ENCODE measurements at regions not wholly inside any gene's neighbourhood (a gene's known extent, or its start where the extent isn't known, plus 50 kb on each side); places are given as distances from the start of the nearest gene placed in this dataset.

- TF ChIP-seq BHLHE40 (IDR thresholded peaks at IDR 0.05; ENCODE audit: low read depth, low read length) (no peak), CTCF (conservative IDR thresholded peaks at IDR 0.05; ENCODE audit: low read depth, low read length) (no peak), POLR2A (IDR thresholded peaks at IDR 0.05; ENCODE audit: low read depth, low read length) (no peak), RAD21 (IDR thresholded peaks at IDR 0.05; ENCODE audit: low read length) (no peak), CEBPB (IDR thresholded peaks at IDR 0.05; ENCODE audit: low read depth, low read length) (no peak), RCOR1 (IDR thresholded peaks at IDR 0.05; ENCODE audit: insufficient replicate concordance, low read length) (no peak), MAZ (IDR thresholded peaks at IDR 0.05; ENCODE audit: borderline replicate concordance, low read depth, low read length) (no peak), MXI1 (IDR thresholded peaks at IDR 0.05; ENCODE audit: borderline replicate concordance, low read depth, low read length) (no peak)
These were observed 49.9 kb downstream of the CHRM3 start for GRCh38 chr1:239436286-239436685.

All from IMR-90 (cell line).